Ishikawa (cell line): ENCODE measurements at regions not wholly inside any gene's neighbourhood (a gene's known extent, or its start where the extent isn't known, plus 50 kb on each side); places are given as distances from the start of the nearest gene placed in this dataset.

ENCODE experiments used
- CEBPB ChIP-seq: IDR thresholded peaks from 2 replicates; pipeline ENCODE4 v1.6.1; 2012
- CREB1 ChIP-seq: IDR thresholded peaks from 2 replicates; pipeline ENCODE4 v1.6.1; 2012; ENCODE audit warnings: low read depth
- EGR1 ChIP-seq: IDR thresholded peaks from 2 replicates; pipeline ENCODE4 v1.6.1; 2012
- EP300 ChIP-seq: IDR thresholded peaks from 2 replicates; pipeline ENCODE4 v1.6.1; 2012; ENCODE audit warnings: borderline replicate concordance
- FOXM1 ChIP-seq: IDR thresholded peaks from 2 replicates; pipeline ENCODE4 v1.6.1; 2012; ENCODE audit warnings: low read depth, borderline replicate concordance
- NFIC ChIP-seq: IDR thresholded peaks from 2 replicates; pipeline ENCODE4 v1.6.1; 2012
- RAD21 ChIP-seq: IDR thresholded peaks from 2 replicates; pipeline ENCODE4 v1.6.1; 2012; ENCODE audit warnings: low read depth
- TAF1 ChIP-seq: IDR thresholded peaks from 2 replicates; pipeline ENCODE4 v1.6.1; 2012; ENCODE audit warnings: low read depth, mild to moderate bottlenecking
- TCF12 ChIP-seq: IDR thresholded peaks from 2 replicates; pipeline ENCODE4 v1.6.1; 2012; ENCODE audit warnings: low read depth
- TEAD4 ChIP-seq: IDR thresholded peaks from 2 replicates; pipeline ENCODE4 v1.6.1; 2012
- YY1 ChIP-seq: IDR thresholded peaks from 2 replicates; pipeline ENCODE4 v1.6.1; 2012; ENCODE audit warnings: low read depth
- ZBTB7A ChIP-seq: IDR thresholded peaks from 2 replicates; pipeline ENCODE4 v1.6.1; 2012; ENCODE audit warnings: low read depth
- TF ChIP-seq, protein P1 (sequence below): IDR thresholded peaks from 2 replicates; pipeline ENCODE4 v1.6.1; 2012
- TF ChIP-seq, protein P2 (sequence below): IDR thresholded peaks from 2 replicates; pipeline ENCODE4 v1.6.1; 2012
- TF ChIP-seq, protein P3 (sequence below): IDR thresholded peaks from 2 replicates; pipeline ENCODE4 v1.6.1; 2012; ENCODE audit warnings: low read depth, mild to moderate bottlenecking

DNA sequence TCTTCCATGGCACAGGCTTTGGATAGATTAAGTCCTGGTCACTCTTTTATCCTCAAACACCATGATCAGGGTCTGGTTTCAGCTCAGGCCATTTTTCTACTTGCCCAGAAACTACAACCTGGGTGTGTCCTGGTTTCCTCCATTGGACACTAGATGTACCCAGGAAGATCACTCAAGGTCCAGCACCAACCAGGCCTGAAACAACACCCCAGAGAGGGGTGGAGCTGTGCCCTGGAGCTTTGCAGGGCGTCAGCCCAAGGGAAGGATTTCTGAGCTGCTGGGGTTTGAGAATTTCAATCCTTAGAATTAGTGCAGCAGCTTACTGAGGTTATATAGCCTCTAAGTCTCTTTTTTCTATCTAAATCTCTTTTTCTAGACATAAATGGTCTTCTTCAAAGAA, 722.0 kb downstream of the MTRR start:
- TF ChIP-seq EP300 = no peak
- TF ChIP-seq NFIC = no peak
- TF ChIP-seq, protein P1, sequence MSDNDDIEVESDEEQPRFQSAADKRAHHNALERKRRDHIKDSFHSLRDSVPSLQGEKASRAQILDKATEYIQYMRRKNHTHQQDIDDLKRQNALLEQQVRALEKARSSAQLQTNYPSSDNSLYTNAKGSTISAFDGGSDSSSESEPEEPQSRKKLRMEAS = no peak
- no peak for TF ChIP-seq RAD21
- TF ChIP-seq TAF1 = no peak
- TF ChIP-seq CREB1 = no peak

DNA sequence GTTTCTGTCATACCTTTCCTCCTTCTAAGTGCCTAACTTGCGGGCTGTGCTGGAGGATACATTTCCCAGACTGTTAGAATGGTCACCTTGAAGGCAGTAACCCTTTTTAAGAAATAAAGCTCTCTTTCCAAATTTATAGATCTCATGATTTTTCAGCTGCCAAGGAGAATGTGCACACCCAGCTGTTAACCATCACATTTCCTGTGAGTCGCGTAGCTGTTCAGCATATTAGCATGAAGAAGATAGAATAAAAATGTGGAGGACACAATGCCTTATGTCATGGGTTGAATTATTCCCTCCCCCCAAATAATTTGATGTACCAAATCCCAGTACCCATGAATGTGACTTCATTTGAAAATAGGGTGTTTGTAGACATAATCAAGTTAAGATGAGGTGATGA, 729.4 kb downstream of the MTRR start:
- TF ChIP-seq ZBTB7A = no peak
- TF ChIP-seq TEAD4 = no peak
- TF ChIP-seq, protein P2, sequence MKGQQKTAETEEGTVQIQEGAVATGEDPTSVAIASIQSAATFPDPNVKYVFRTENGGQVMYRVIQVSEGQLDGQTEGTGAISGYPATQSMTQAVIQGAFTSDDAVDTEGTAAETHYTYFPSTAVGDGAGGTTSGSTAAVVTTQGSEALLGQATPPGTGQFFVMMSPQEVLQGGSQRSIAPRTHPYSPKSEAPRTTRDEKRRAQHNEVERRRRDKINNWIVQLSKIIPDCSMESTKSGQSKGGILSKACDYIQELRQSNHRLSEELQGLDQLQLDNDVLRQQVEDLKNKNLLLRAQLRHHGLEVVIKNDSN = no peak
- TF ChIP-seq YY1 = no peak
- TF ChIP-seq TCF12 = no peak
- no peak for TF ChIP-seq TAF1
- TF ChIP-seq FOXM1 = no peak
- TF ChIP-seq, protein P3, sequence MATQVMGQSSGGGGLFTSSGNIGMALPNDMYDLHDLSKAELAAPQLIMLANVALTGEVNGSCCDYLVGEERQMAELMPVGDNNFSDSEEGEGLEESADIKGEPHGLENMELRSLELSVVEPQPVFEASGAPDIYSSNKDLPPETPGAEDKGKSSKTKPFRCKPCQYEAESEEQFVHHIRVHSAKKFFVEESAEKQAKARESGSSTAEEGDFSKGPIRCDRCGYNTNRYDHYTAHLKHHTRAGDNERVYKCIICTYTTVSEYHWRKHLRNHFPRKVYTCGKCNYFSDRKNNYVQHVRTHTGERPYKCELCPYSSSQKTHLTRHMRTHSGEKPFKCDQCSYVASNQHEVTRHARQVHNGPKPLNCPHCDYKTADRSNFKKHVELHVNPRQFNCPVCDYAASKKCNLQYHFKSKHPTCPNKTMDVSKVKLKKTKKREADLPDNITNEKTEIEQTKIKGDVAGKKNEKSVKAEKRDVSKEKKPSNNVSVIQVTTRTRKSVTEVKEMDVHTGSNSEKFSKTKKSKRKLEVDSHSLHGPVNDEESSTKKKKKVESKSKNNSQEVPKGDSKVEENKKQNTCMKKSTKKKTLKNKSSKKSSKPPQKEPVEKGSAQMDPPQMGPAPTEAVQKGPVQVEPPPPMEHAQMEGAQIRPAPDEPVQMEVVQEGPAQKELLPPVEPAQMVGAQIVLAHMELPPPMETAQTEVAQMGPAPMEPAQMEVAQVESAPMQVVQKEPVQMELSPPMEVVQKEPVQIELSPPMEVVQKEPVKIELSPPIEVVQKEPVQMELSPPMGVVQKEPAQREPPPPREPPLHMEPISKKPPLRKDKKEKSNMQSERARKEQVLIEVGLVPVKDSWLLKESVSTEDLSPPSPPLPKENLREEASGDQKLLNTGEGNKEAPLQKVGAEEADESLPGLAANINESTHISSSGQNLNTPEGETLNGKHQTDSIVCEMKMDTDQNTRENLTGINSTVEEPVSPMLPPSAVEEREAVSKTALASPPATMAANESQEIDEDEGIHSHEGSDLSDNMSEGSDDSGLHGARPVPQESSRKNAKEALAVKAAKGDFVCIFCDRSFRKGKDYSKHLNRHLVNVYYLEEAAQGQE = no peak
- TF ChIP-seq NFIC = no peak
- TF ChIP-seq EP300 = no peak
- TF ChIP-seq CEBPB = no peak
- TF ChIP-seq EGR1 = no peak

DNA sequence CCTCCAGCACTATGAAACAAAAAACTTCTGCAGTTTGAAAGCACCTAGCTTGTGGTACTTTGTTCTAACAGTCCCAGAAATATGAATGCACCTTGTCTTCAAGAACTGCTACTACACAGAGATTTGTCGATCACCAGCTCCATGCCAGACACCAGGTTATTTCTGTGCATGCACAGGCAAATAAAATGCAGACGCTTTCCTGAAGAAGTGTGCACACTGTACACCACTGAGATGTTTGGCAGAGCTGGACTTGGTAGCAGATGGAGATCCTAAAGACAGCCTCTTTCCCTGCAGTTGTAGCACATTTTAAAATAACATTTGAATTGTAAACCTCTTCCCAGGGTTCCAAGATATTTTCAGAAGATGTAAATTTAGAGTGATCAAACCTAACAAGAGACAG, 730.0 kb downstream of the MTRR start:
- TF ChIP-seq ZBTB7A (no peak), EP300 (no peak), TEAD4 (no peak), TCF12 (no peak), FOXM1 (no peak), RAD21 (no peak), TAF1 (no peak), NFIC (no peak)
- TF ChIP-seq, protein P3 = no peak
- TF ChIP-seq, protein P2 = no peak

DNA sequence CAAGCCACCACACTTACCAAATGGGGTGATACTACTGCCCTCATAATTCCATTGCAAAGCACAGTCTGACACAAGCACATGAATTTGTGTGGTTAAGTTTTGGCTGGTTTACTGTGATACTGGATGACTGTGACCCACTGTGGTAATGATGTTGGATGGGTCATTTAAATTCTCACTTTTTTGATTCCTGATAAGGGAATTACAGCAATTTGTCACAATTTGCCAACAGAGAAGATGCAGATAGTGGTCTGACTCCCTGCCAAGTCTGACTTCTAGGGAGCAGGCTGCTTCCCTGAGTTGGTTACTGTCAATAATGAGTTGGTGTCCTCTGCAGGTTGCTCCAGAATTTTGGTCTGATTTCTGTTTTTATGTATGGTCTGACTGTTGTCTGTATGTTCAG, 731.9 kb downstream of the MTRR start:
- TF ChIP-seq TCF12 (no peak), RAD21 (no peak), TEAD4 (no peak), FOXM1 (no peak), EP300 (no peak), NFIC (no peak), ZBTB7A (no peak), TAF1 (no peak), EGR1 (no peak), YY1 (no peak), CEBPB (no peak), CREB1 (no peak)
- TF ChIP-seq, protein P2 = no peak
- TF ChIP-seq, protein P3 = no peak
- TF ChIP-seq, protein P1 = no peak
